ENCODE measurements at regions not wholly inside any gene's neighbourhood (a gene's known extent, or its start where the extent isn't known, plus 50 kb on each side); places are given as distances from the start of the nearest gene placed in this dataset.
"Not testable (repeated sequence)": the region's sequence is repeated elsewhere in the genome, so short reads cannot be mapped to it uniquely, and the experiment has no call there.

DNA sequence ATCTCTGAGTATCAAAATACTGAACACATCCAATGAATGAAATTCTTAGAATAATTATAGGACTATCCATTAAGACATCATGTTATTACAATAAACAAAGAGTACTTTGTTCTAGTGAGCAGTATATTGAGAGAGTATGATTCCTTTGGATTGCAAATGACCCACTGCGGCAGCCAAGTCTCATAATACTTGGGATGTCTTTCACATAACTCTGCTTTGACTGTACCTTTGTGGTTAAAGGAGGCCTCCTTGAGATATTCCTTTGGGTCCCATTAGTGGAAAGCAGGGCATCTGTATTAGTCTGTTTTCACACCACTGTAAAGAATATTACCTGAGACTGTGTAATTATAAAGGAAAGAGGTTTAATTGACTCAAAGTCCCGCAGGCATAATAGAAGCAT, 593.8 kb downstream of the TRHDE start:
- no peak for DNase-seq (ENCODE audit: low read depth)

DNA sequence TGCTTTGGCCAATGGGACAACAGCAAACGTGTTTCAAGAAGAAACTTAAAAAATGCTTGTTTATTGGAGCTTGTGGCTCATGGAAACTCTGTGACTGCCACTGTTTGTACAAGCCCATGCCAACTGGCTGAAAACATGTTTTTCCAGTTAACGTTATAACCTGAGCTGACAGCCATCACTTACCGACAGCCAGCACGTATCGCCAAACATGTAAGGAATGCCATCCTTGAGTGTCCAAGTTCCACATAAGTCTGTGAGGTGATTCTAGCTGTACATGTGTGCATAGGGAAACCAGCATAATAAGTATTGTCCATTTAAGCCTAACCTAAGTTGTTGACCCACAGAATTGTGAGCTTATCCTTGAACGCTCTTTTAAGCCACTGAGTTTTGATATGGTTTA, 596.9 kb downstream of the TRHDE start:
- no peak for DNase-seq (ENCODE audit: low read depth)

- no peak for DNase-seq (ENCODE audit: low read depth)
These were observed 600.2 kb downstream of the TRHDE start for GRCh38 chr12:72872238-72872887.

DNA sequence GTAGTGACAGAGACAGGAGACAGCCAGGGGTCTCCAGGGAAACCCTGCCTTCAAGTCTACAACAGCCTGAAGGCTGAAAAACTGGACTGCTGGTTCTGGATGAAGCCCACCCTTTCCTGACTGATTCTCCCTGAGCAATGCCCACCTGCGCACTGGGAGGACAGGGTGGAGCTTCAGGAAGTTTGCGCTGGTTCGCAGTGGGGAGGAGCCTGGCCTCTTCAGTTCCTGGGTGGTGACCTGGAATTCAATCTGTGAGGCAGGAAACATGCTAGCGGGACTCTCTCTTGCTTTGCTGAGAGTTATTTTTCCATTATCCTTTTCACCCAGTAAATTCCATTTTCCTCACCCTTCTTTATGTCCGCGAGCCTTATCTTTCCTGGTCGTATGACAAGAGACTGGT, 600.8 kb downstream of the TRHDE start:
- DNase-seq (ENCODE audit: low read depth): no peak

DNA sequence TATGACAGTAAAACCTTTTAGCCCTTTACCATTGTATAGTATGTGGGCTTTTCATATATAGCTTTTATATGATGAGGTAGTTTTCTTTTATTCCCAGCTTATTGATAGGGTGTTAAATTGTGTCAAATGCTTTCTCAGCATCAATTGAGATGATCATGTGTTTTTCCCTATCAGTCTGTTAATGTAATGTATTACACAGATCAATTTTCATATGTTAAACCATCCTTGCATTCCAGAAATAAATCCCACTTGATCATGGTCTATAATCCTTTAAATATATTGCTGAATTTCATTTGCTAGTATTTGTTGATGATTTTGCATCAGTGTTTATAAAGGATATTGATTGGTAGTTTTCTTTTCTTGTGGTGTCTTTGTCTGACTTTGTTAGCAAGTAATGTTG, 603.9 kb downstream of the TRHDE start:
- no peak for DNase-seq (ENCODE audit: low read depth)

DNA sequence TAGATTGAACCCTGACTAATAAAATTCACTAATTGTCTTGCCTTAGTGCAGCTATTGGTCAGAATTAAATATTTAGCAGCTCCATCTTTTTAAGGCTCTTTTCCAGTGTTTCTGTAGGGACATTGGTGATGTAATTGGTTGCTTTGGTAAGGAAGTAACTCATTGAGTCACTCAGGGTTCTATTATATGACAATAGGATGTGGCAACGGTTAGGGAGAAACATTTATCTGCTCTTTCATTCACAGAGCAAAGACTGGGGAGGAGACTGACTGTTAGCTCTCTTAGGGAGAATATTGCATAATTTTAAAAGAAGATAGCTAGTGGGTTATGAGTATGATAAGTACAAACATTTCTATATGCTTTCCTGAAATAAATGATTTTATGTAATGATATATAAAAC, 616.5 kb downstream of the TRHDE start:
- DNase-seq (ENCODE audit: low read depth): no peak

GRCh38 chr12:72889791-72890190, 617.6 kb downstream of the TRHDE start:
- no peak for DNase-seq (ENCODE audit: low read depth)

DNA sequence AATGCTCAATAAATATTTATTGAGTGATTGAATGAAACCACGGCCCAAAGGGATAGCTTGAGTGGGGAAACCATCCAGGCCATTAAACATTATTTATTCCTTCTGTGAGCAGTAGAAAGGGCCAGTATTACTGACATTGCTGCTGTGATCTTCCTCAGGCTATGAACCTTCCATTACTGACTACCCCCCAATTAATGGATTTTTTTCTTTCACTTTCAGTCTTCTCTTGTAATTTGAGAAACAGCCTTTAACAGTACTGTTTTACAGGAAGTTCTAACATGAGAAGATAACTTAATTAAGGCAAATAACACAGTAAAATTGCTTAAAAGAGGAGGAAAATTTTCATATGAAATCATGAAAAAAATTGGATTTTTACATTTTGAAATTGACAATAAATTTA, 629.5 kb downstream of the TRHDE start:
- DNase-seq (ENCODE audit: low read depth): no peak

GRCh38 chr12:72925716-72926115, 653.5 kb downstream of the TRHDE start:
- DNase-seq (ENCODE audit: low read depth): no peak

DNA sequence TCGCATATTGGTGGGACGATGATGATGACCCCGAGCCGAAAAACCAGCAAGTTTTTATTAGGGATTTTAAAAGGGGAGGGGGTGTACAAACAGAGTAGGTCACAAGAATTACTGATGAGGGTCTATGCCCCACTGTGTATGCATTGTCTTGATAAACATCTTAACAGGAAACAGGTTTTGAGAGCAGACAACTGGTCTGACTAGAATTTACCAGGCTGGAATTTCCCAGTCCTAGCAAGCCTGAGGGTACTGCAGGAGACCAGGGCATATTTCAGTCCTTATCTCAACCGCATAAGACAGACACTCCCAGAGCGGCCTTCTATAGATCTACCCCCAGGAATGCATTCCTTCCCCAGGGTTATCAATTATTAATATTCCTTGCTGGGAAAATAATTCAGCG, 659.7 kb downstream of the TRHDE start:
- not testable (repeated sequence) for DNase-seq (ENCODE audit: low read depth)

GRCh38 chr12:72937486-72937885, 665.3 kb downstream of the TRHDE start:
- DNase-seq (ENCODE audit: low read depth): no peak

DNA sequence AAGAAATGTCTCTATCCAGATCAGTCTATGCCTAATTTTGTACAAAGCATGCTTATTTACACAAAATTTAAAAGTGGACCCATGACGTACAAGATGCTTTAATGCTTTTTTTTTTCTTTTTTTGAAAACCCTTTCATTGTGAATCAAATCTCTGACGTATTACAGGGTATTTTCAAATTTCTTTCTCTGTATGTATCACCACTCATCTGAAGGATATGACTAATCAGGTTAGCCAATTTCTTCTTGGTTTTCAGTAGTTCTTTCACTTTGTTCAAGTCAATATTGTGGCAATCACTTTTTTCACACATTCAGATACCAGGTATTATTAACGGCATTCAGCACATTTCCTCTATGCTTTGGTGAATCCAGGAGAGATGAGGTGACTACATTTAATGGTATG, 685.3 kb downstream of the TRHDE start:
- DNase-seq (ENCODE audit: low read depth): no peak

DNA sequence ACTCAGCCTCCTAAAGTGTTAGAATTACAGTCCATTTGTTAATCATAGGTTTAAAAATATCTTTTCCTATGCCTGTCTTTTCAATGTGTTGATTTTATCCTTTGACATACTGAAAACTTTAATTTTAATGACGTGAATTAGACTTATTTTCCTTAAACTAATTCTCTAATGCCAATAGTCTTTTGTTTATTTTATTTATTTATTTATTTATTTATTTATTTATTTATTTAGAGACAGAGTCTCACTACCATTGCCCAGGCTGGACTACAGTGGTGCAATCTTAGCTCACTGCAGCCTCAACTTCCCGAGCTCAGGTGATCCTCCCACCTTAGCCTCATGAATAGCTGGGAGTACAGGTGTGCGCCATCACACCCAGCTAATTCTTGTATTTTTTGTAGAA, 694.5 kb downstream of the TRHDE start:
- DNase-seq (ENCODE audit: low read depth): no peak

DNA sequence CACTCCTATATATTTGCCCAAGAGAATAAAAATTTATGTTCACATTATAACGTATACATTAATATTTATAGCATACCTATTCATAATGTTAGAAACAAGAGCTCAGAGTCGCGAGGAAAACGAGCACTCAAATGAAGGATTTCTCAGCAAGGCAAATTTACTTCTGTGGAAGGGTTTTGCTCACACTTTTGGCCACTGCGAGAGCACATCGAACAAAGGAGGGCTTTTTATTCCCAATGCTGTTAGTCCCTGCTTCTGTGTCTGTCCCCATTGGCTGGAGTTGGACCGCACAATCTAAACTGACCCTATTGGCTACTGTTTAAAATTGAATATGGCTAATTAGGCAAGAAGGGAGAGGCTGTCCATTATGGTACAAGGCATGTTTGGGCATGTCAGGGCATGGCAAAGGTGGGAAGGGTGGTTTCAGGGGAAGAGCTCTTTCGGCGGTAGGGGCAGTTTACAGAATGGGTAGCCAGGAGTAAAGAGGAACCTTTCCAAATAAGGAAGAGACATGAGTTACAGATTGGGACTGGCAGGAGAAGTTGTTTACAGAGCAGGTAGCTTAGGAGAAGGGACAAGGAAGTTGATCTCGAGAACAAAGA, 702.9 kb downstream of the TRHDE start:
- DNase-seq (ENCODE audit: low read depth): no peak

- DNase-seq (ENCODE audit: low read depth): no peak
These were observed 706.8 kb downstream of the TRHDE start for GRCh38 chr12:72978999-72979398.

GRCh38 chr12:72982356-72982755, 710.2 kb downstream of the TRHDE start:
- no peak for DNase-seq (ENCODE audit: low read depth)

DNA sequence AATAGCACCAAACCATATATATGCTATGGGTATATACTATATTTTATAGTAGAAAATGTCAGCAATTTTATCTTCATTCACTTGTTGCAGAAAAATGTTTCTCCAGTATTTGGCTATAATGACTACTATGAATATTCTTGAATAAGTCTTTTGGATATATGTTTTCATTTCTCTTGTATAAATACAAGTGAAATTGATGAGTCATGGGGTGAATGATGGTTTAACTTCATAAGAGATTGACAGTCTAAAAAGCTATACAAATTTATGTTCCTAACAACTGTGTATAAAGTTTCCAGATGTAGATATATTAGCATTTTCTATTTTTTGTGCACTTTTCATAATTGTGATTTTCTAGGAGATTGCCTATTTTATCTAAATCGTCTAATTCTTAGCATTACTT, 714.8 kb downstream of the TRHDE start:
- DNase-seq (ENCODE audit: low read depth): no peak

- DNase-seq (ENCODE audit: low read depth): no peak
These were observed 717.3 kb downstream of the TRHDE start for GRCh38 chr12:72989458-72989947.

DNA sequence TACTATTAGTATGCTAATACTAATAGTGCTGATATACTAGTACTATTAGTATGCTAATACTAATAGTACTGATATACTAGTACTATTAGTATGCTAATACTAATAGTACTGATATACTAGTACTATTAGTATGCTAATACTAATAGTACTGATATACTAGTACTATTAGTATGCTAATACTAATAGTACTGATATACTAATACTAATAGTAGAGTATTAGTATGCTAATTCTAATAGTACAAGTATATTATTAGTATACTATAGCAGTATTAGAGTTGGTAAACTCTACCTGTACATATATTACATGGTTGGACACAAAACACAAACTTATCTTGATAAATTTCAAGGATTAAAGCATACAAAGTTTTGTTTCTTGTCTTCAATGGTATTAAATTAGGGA, 722.9 kb downstream of the TRHDE start:
- not testable (repeated sequence) for DNase-seq (ENCODE audit: low read depth)

- DNase-seq (ENCODE audit: low read depth): no peak
These were observed 723.4 kb downstream of the TRHDE start for GRCh38 chr12:72995616-72996015.

DNA sequence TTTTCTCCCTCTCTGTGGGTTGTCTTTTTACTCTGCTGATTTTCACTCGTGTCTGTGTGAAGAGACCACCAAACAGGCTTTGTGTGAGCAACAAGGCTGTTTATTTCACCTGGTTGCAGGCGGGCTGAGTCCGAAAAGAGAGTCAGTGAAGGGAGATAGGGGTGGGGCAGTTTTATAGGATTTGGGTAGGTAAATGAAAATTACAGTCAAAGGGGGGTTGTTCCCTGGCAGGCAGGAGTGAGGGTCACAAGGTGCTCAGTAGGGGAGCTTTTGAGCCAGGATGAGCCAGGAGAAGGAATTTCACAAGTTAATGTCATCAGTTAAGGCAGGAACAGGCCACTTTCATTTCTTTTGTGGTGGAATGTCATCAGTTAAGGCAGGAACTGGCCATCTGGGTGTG, 729.6 kb downstream of the TRHDE start:
- DNase-seq (ENCODE audit: low read depth): not testable (repeated sequence)

GRCh38 chr12:73002504-73002903, 730.3 kb downstream of the TRHDE start:
- DNase-seq (ENCODE audit: low read depth): not testable (repeated sequence)

DNA sequence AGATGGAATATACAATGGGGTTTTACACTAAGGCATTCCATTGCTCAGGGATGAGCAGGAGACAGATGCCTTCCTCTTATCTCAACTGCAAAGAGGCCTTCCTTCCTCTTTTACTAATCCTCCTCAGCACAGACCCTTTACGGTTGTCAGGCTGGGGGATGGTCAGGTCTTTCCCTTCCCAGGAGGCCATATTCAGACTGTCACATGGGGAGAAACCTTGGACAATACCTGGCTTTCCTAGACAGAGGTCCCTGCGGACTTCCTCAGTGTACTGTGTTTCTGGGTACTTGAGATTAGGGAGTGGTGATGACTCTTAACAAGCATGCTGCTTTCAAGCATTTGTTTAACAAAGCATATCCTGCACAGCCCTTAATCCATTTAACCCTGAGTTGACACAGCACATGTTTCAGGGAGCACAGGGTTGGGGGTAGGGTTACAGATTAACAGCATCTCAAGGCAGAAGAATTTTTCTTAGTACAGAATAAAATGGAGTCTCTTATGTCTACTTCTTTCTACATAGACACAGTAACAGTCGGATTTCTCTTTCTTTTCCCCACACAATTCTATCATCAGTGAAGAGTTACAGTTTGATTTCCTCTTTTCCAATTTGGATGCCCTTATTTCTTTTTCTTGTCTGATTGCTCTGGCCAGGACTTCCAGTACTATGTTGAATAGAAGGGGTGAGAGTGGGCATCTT, 737.1 kb downstream of the TRHDE start:
- not testable (repeated sequence) for DNase-seq (ENCODE audit: low read depth)

Data from non-pigmented ciliary epithelial cell (primary cell).